Calu3 (cell line): ENCODE measurements at regions not wholly inside any gene's neighbourhood (a gene's known extent, or its start where the extent isn't known, plus 50 kb on each side); places are given as distances from the start of the nearest gene placed in this dataset.

Experiments
- BruUV-seq: library from RNA; stranded (reverse); fragments of 400-500 nt; replicated peaks from 2 replicates; lab custom pipeline; 2021; lab: Mats Ljungman, UMichigan
- CTCF ChIA-PET: fragments of 300-600 bp; sonication (Branson Sonifier 250); formaldehyde crosslinking; loops from one replicate; lab custom pipeline; 2022; ENCODE audit warnings: antibody characterized with exemption; lab: Charles Lee
- DNase-seq: peaks from one replicate; pipeline ENCODE4 v3.0.0; 2022
- H3K27ac Mint-ChIP-seq: one replicate; pipeline ENCODE4 v1.8.0; 2022; ENCODE audit warnings: mixed read lengths; ENCODE audit not compliant: unreplicated experiment
- H3K27me3 Mint-ChIP-seq: one replicate; pipeline ENCODE4 v1.8.0; 2022; ENCODE audit warnings: mixed read lengths; ENCODE audit not compliant: unreplicated experiment
- H3K36me3 Mint-ChIP-seq: one replicate; pipeline ENCODE4 v1.8.0; 2022; ENCODE audit warnings: mild to moderate bottlenecking, moderate library complexity, mixed read lengths; ENCODE audit not compliant: insufficient read depth, unreplicated experiment
- H3K4me1 Mint-ChIP-seq: one replicate; pipeline ENCODE4 v1.8.0; 2022; ENCODE audit warnings: mild to moderate bottlenecking, low read depth, mixed read lengths; ENCODE audit not compliant: unreplicated experiment
- H3K4me3 Mint-ChIP-seq: one replicate; pipeline ENCODE4 v1.8.0; 2022; ENCODE audit warnings: mild to moderate bottlenecking, low read depth, moderate library complexity, mixed read lengths; ENCODE audit not compliant: unreplicated experiment
- H3K9me3 Mint-ChIP-seq: one replicate; pipeline ENCODE4 v1.8.0; 2022; ENCODE audit warnings: low read depth, mixed read lengths; ENCODE audit not compliant: unreplicated experiment
- intact Hi-C: fragments of 100-400 bp; cut with micrococcal nuclease; formaldehyde crosslinking; loops from one replicate; pipeline ENCODE4 v1.10.0; 2022; ENCODE audit not compliant: unreplicated experiment
- TF ChIP-seq, protein P1 (sequence below): fragments of 200-600 bp; IDR thresholded peaks from one replicate; pipeline ENCODE4 v1.8.0; 2022; ENCODE audit warnings: antibody characterized with exemption; ENCODE audit not compliant: unreplicated experiment

DNA sequence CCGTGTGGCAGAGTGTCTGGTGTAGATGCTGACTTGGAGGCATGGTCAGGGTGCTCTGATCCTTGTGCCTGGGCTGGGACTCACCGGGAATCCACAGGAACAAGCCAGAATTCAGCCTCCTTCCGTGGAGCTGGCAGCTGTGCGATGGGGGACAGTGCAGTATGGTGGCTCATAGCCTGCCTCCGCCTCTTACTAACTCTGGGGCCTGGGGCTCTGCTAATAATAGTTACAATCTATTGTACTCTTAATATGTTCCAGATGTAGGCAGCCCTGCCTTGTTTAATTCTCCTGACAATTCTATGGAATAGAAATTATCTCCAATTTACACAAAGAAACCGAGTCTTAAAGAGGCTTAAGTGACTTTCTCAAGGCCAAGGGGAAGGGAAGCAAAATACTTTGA is 77.6 kb downstream of the PCDH1 start:
- CTCF ChIA-PET, result no interaction called here
- H3K9me3 Mint-ChIP-seq, result no peaks in the 10 kb centered on the region
- H3K36me3 Mint-ChIP-seq, result no peaks in the 10 kb centered on the region
- intact Hi-C loops, result no loop called here
- no peak for DNase-seq
- H3K27me3 Mint-ChIP-seq, result peaks cover 34% of the 10 kb centered on the region
- no TSS peak for BruUV-seq
- no peak overlapping the region for H3K27ac Mint-ChIP-seq
- H3K4me1 Mint-ChIP-seq, result no peaks in the 10 kb centered on the region
- no peak overlapping the region for H3K4me3 Mint-ChIP-seq
- TF ChIP-seq, protein P1, sequence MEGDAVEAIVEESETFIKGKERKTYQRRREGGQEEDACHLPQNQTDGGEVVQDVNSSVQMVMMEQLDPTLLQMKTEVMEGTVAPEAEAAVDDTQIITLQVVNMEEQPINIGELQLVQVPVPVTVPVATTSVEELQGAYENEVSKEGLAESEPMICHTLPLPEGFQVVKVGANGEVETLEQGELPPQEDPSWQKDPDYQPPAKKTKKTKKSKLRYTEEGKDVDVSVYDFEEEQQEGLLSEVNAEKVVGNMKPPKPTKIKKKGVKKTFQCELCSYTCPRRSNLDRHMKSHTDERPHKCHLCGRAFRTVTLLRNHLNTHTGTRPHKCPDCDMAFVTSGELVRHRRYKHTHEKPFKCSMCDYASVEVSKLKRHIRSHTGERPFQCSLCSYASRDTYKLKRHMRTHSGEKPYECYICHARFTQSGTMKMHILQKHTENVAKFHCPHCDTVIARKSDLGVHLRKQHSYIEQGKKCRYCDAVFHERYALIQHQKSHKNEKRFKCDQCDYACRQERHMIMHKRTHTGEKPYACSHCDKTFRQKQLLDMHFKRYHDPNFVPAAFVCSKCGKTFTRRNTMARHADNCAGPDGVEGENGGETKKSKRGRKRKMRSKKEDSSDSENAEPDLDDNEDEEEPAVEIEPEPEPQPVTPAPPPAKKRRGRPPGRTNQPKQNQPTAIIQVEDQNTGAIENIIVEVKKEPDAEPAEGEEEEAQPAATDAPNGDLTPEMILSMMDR, result no peak

DNA sequence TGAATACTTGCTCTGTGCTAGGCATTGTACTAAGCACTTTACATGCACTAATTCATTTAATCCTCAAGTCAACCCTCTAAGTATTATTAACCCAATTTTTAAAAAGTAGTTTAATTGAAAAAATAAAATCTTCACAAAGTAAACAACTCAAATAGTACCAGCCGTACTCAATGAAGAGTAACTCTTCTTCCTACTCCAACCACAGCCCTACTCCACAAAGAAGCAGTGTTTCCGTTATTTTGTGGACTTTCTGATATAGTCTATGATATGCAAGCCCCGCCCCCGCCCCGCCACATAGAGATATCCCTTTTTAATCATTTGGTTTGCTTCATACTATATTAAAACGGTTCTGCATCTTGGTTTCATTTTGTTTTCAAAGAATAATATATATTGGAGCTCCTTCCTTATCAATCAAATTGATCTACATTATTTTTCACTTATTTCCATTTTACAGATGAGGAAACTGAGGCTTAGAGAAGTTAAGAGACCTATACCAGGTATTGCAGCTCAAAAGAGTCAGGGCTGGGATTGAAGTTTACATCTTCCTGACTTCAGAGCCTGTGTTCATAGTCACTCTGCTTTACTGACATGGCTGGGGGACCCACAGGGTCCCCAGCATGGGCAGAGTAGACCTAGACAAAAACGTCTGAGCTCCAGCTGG is 78.6 kb downstream of the PCDH1 start:
- Mint-ChIP-seq H3K36me3 (no peaks in the 10 kb centered on the region), H3K4me3 (no peak overlapping the region), H3K9me3 (no peaks in the 10 kb centered on the region), H3K27me3 (peaks cover 24% of the 10 kb centered on the region), H3K27ac (no peak overlapping the region), H3K4me1 (no peaks in the 10 kb centered on the region)
- CTCF ChIA-PET, result no interaction called here
- intact Hi-C loops, result no loop called here
- BruUV-seq, result no TSS peak
- TF ChIP-seq, protein P1, result no peak
- no peak for DNase-seq

DNA sequence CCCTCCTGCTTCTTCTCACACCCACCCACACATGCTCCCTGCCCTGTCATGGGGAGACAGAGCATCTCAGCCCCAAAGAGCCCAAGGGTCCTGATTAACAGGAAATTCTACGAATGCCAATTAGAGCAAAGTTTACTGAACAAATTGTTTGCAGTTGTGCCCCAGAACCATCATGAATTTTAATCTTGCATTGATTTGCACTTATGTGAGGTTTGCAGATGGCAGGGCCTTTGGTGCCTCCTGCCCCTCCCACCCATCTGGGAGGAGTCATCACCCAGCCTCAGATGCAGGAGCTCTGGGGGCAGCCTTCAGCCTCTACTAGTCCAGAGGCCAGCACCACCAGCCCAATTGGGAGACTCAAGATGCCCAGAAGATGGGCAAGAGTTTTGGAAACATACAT is 80.8 kb downstream of the PCDH1 start:
- TF ChIP-seq, protein P1, result no peak
- Mint-ChIP-seq H3K27me3 (peaks cover 3% of the 10 kb centered on the region), H3K9me3 (no peaks in the 10 kb centered on the region), H3K4me1 (no peaks in the 10 kb centered on the region), H3K36me3 (no peaks in the 10 kb centered on the region), H3K4me3 (no peak overlapping the region), H3K27ac (no peak overlapping the region)
- intact Hi-C loops, result no loop called here
- CTCF ChIA-PET, result no interaction called here
- BruUV-seq, result no TSS peak
- DNase-seq, result no peak

DNA sequence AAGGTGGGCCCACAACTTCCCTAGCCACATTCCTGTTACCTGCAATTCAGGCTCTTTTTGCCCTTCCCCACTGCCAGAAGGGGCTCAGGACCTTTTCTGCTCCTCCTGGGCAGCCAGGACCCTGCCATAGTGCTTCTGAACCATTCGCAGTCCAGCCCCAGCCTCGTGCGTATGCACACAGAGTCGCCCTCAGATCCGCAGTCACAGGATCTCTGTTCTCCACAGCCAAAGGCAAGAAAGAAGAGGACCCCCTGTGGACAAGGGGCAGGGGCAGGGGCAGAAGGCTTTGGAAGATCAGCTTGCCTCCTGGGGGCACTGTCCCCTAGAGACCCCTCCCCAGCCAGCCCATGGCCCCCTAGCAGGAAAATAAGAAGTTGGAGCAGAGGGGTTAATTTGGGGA is 82.8 kb downstream of the PCDH1 start:
- Mint-ChIP-seq H3K4me1 (no peaks in the 10 kb centered on the region), H3K9me3 (no peaks in the 10 kb centered on the region), H3K36me3 (no peaks in the 10 kb centered on the region), H3K27me3 (peaks cover 8% of the 10 kb centered on the region), H3K27ac (no peak overlapping the region), H3K4me3 (no peak overlapping the region)
- intact Hi-C loops, result no loop called here
- CTCF ChIA-PET, result interaction anchor here (0.5 to 1.4 kb wide), 4 partner anchors 10 to 643 kb away, joined by 3 read pairs; no protein-coding TSS in a partner anchor
- DNase-seq, result no peak
- no TSS peak for BruUV-seq
- TF ChIP-seq, protein P1, result no peak
